GM12873 (cell line): ENCODE measurements at regions not wholly inside any gene's neighbourhood (a gene's known extent, or its start where the extent isn't known, plus 50 kb on each side); places are given as distances from the start of the nearest gene placed in this dataset.

ENCODE experiments used
- TF ChIP-seq, protein P1 (sequence below): IDR thresholded peaks from 2 replicates; pipeline ENCODE4 v1.5.1; 2012; ENCODE audit warnings: low read depth, mild to moderate bottlenecking, moderate library complexity, low read length, control low read depth; ENCODE audit not compliant: insufficient read depth; ENCODE audit errors: missing control alignments

DNA sequence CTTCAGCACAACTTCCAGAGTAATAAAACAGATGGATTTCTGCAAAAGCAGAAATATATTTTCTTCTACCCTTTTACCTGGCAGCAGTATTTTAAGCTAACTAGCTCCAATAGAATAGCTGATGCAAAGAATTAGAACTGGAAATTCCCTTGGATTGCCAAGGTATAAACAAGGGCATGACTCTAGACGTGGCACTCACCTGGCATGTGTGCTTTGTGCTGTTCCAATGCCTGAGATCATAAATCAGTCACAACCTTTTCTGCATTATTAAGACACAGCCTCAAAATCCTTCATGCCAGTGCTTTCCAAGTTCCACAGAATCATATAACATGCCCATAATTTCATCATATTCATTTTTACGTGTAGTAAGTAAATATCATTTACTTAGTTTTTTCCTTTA lies 1048.7 kb downstream of the ADGRL2 start:
- TF ChIP-seq, protein P1, sequence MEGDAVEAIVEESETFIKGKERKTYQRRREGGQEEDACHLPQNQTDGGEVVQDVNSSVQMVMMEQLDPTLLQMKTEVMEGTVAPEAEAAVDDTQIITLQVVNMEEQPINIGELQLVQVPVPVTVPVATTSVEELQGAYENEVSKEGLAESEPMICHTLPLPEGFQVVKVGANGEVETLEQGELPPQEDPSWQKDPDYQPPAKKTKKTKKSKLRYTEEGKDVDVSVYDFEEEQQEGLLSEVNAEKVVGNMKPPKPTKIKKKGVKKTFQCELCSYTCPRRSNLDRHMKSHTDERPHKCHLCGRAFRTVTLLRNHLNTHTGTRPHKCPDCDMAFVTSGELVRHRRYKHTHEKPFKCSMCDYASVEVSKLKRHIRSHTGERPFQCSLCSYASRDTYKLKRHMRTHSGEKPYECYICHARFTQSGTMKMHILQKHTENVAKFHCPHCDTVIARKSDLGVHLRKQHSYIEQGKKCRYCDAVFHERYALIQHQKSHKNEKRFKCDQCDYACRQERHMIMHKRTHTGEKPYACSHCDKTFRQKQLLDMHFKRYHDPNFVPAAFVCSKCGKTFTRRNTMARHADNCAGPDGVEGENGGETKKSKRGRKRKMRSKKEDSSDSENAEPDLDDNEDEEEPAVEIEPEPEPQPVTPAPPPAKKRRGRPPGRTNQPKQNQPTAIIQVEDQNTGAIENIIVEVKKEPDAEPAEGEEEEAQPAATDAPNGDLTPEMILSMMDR = no peak

DNA sequence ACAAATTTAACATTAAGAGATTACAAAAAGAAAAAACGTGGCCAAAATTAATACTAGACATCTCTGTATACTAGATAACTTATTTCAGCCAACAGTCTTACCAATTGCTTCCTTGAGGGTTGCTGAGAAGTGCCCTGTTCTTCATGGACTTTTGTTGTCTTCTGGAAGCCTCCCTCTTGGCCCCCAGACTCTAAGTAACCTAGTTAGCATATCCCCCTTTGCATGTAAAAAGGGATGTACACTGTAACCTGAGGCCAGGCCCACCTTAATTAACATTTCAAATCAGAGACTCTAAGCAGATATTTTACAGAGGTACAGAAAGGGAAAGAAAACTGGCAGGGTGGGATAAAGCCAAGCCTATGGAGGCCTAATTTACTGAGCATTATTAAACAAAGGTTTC lies 1047.3 kb downstream of the ADGRL2 start:
- TF ChIP-seq, protein P1 = no peak

DNA sequence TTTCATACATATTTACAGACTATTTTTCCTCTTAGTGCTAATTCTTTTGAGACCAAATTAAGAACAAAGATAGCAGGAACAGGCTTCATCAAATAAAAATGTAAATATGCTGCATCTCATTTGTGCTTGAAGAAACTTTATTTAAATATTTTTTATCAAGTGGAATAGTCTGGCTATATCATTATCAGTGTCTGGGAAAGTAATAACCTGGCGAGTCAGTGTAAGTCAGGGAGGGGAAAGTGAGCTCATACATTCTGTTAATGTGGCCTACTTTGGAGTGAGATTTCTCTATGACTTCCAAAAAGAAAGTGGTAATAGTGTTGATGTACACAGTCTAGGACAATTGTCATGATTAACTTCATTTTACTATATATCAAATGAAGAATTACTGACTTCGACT lies 1045.1 kb downstream of the ADGRL2 start:
- TF ChIP-seq, protein P1 = no peak

DNA sequence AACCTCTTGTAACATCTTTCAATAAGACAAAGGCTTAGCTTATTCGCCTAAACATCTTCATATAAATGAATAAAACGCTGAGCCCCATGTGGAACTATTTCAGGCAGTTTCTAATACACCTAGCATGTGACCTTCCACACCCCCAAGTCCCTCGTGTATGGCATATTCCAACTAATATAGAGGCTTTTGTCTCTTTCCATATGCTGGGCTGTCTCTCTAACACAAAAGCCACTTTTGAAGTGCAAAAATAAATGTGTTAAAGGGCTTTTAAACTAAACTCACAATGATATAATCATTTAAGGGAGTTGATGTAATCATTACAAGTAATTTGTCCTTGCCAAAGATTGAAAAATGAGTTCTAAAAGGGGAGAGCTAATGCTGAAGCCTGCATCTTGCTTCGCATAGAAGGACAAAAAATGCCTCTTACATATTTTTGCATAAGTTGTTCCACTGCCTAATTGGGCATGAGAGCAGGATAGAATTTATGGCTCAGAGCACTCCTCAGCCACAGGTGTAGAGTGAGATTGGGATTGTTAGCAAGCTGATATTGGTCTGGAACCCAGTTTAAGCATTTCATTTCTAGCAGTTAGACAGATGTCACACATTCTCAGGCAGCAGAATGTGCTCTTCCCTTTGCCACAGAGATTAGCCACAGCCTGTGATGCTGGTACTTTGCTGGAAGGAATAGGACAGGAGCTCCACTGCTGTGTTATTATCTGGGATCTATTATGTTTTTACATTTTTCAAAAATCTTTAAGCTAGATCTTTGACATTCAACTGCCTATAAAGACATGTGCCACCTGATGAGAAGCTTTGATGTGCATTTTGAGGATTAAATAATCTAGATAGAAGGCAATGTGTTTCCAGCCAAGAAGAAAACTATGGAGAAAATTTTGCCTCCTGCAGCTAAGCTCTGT lies 1044.4 kb downstream of the ADGRL2 start:
- TF ChIP-seq, protein P1 = no peak

DNA sequence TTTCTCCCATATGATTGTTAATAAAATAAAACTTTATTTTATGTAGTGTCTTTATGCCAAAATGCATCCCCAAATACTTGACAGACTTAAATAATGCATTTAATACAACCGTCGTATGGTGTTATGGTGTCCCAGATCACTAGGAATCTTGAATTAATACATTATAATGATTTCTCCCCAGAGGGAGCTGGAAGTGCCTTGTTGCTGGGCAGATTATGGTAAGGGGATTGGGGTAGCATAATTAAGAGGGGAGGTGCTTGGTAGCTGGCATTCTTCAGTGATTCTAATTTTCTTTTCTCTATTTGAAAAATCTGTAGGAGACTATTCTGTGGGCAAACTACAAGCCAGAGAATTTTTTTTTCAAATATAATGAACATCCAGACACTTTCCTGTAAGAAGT lies 1043.7 kb downstream of the ADGRL2 start:
- TF ChIP-seq, protein P1 = no peak

DNA sequence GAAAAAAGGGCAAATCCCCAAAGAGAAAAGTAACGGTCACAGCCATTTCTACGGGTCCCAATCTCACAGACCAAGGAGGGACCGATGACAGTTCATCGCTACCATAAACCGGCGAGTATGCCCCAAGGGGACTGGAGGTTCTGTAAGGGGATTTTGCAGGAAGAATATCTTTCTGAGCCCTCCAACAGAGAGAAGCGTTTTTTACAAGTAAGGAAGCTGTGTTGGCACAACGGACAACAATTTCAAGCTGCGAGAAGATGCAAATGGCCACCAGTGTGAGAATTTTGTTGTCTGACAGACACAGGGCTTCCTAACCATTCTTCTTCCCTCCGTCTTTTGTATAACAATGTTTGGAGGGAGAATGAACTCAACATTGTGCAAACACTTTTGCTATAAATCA lies 1043.1 kb downstream of the ADGRL2 start:
- TF ChIP-seq, protein P1 = no peak

DNA sequence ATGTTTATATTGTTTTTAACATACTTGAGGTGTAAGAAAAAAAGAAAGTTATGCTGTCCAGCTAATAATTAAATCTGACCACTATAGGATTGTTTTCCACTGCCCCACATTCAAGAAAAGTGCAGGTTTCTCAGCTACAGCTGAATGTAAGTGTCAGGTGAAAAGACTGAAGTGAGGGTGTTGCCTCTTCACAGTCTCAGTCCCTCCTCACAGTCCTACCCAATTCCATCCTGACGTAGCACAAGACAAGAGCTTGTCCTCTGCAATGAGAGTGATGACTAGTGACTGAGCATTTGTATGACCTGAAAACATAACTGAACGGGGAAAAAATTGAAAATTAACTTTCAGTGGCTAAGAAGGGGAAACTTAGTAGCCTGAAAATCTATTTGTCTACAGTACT lies 1039.5 kb downstream of the ADGRL2 start:
- TF ChIP-seq, protein P1 = no peak
